K562 (cell line): ENCODE measurements at regions not wholly inside any gene's neighbourhood (a gene's known extent, or its start where the extent isn't known, plus 50 kb on each side); places are given as distances from the start of the nearest gene placed in this dataset.

ENCODE experiments used
- ATAC-seq: fragments of 200-7000 bp; cut with Tn5 transposase; 3 replicates; pipeline ENCODE4 v1.9.1; 2020; ENCODE audit warnings: moderate library complexity
- BruUV-seq: library from RNA; stranded (reverse); fragments of 400-500 nt; replicated peaks from 2 replicates; lab custom pipeline; 2021; lab: Mats Ljungman, UMichigan
- CTCF ChIA-PET: fragments of 300-600 bp; formaldehyde crosslinking; extraction: SDS; loops from one replicate; lab custom pipeline; 2021; ENCODE audit warnings: low intra/inter-chr PET ratio; lab: Yijun Ruan, JAX
- POLR2A ChIA-PET: fragments of 300-600, 350-650 bp; sonication (Branson Sonifier 250); formaldehyde crosslinking; extraction: SDS; loops from one replicate; lab custom pipeline; 2021; ENCODE audit warnings: antibody characterized with exemption, inconsistent platforms; lab: Yijun Ruan, JAX
- DNase-seq, 4 experiments: peaks; one replicate each; pipeline versions ENCODE4 v3.0.0 to v3.0.0-alpha.2; 2011 to 2018; ENCODE audit warnings: low spot score in 3 of 4, mixed read lengths in 3 of 4; ENCODE audit errors: extremely low read depth in 1 of 4
- FAIRE-seq: peaks from 2 replicates; lab custom pipeline; 2011; peaks lifted over from hg19 to GRCh38; lab: Jason Lieb, UNC
- H2AFZ ChIP-seq: 2 replicates; pipeline ENCODE4 v1.6.0; 2011; ENCODE audit warnings: low read depth, low read length, control low read depth, inconsistent platforms
- H3K27ac ChIP-seq: fragments of 200-600 bp; 3 replicates; pipeline ENCODE4 v1.8.0; 2011; ENCODE audit warnings: low read depth, mild to moderate bottlenecking, control low read depth, inconsistent platforms, low read length, moderate library complexity, mixed read lengths; ENCODE audit errors: extremely low read depth
- H3K27me3 ChIP-seq, 2 experiments: fragments of 300-600 bp in 1 of 2; 2 replicates in 1 of 2; 3 replicates in 1 of 2; pipeline versions ENCODE4 v1.6.0 to v1.8.0; 2011; ENCODE audit warnings: inconsistent platforms in 2 of 2, low read length in 2 of 2, mild to moderate bottlenecking in 1 of 2, mixed read lengths in 1 of 2, moderate library complexity in 1 of 2; ENCODE audit not compliant: control insufficient read depth in 2 of 2, insufficient read depth in 2 of 2
- H3K36me3 ChIP-seq: fragments of 300-600 bp; 3 replicates; pipeline ENCODE4 v1.8.0; 2011; ENCODE audit warnings: mild to moderate bottlenecking, low read length, inconsistent platforms; ENCODE audit not compliant: control insufficient read depth, insufficient read depth
- H3K4me1 ChIP-seq, 2 experiments: fragments of 200-600 bp in 1 of 2; replicated peaks in 1 of 2; 2 replicates in 1 of 2; 3 replicates in 1 of 2; pipeline versions ENCODE4 v1.5.1 to v1.8.0; 2011; ENCODE audit warnings: inconsistent platforms in 2 of 2, low read length in 2 of 2, mild to moderate bottlenecking in 1 of 2, mixed read lengths in 1 of 2, moderate library complexity in 1 of 2; ENCODE audit not compliant: control insufficient read depth in 2 of 2, insufficient read depth in 2 of 2
- H3K4me2 ChIP-seq: 2 replicates; pipeline ENCODE4 v1.6.1; 2011; ENCODE audit warnings: low read length, control low read depth, inconsistent platforms, mixed read lengths; ENCODE audit not compliant: insufficient read depth
- H3K4me3 ChIP-seq: fragments of 200-600 bp; sonication (generic), shearing (Covaris generic); 2 replicates; pipeline ENCODE4 v1.5.1; 2016; ENCODE audit warnings: control low read depth, inconsistent platforms
- H3K79me2 ChIP-seq: fragments of 200-600 bp; 3 replicates; pipeline ENCODE4 v1.8.0; 2011; ENCODE audit warnings: low read length, inconsistent platforms; ENCODE audit not compliant: control insufficient read depth, insufficient read depth
- H3K9ac ChIP-seq, 2 experiments: 2 replicates each; pipeline versions ENCODE4 v1.6.0 to v1.6.1; 2011; ENCODE audit warnings: low read depth in 2 of 2, low read length in 2 of 2, control low read depth in 1 of 2, inconsistent platforms in 1 of 2, mild to moderate bottlenecking in 1 of 2, mixed read lengths in 1 of 2; ENCODE audit not compliant: insufficient read depth in 1 of 2
- H3K9me1 ChIP-seq: one replicate; pipeline ENCODE4 v1.6.0; 2011; ENCODE audit warnings: inconsistent platforms, mild to moderate bottlenecking, low read length, moderate library complexity; ENCODE audit not compliant: control insufficient read depth, insufficient read depth
- H3K9me3 ChIP-seq: replicated peaks from 2 replicates; pipeline ENCODE4 v1.5.1; 2011; ENCODE audit warnings: low read depth, low read length, inconsistent platforms; ENCODE audit not compliant: control insufficient read depth, insufficient read depth
- H4K20me1 ChIP-seq: replicated peaks from 2 replicates; pipeline ENCODE4 v1.6.1; 2011; ENCODE audit warnings: low read length, inconsistent platforms, mixed read lengths; ENCODE audit not compliant: control insufficient read depth, insufficient read depth
- ATF6 ChIP-seq: sonication (generic); formaldehyde crosslinking; IDR thresholded peaks from 2 replicates; pipeline ENCODE4 v1.4.0; 2020; ENCODE audit warnings: mild to moderate bottlenecking, missing genetic modification reagents
- NFIC ChIP-seq: fragments of 450-650 bp; IDR thresholded peaks from 2 replicates; pipeline ENCODE4 v1.6.1; 2017; ENCODE audit warnings: mild to moderate bottlenecking, inconsistent platforms
- NFIX ChIP-seq: fragments of 250-450 bp; sonication (Bioruptor Pico); IDR thresholded peaks from 2 replicates; pipeline ENCODE4 v1.4.0; 2020; ENCODE audit warnings: low read depth, mild to moderate bottlenecking, moderate library complexity
- SIX5 ChIP-seq, 2 experiments: IDR thresholded peaks; 2 replicates each; pipeline ENCODE4 v1.6.1; 2011; ENCODE audit warnings: low read length in 2 of 2, borderline replicate concordance in 1 of 2, low read depth in 1 of 2, mild to moderate bottlenecking in 1 of 2, moderate library complexity in 1 of 2; ENCODE audit not compliant: insufficient read depth in 1 of 2
- ZKSCAN1 ChIP-seq: fragments of 150-350 bp; IDR thresholded peaks from 2 replicates; pipeline ENCODE4 v1.6.1; 2016; ENCODE audit warnings: low read depth, low read length
- WGBS: fragments of 100-300 bp; shearing (Covaris generic); methylation state at CpG from one replicate; pipeline ENCODE4 v1.1.6; 2016; ENCODE audit warnings: low coverage, mixed read lengths; ENCODE audit not compliant: insufficient coverage; ENCODE audit errors: missing lambda C conversion rate; 5-methylcytosine and 5-hydroxymethylcytosine counted together
- in situ Hi-C: fragments of 300-500 bp; cut with MboI; formaldehyde crosslinking; loops from 4 replicates; pipeline ENCODE4 v1.15.0; 2018; ENCODE audit warnings: inconsistent platforms, mixed read lengths
- intact Hi-C: fragments of 100-400 bp; cut with micrococcal nuclease; formaldehyde crosslinking; loops from 2 replicates; pipeline ENCODE4 v1.14.2; 2022

GRCh38 chr13:50366488-50367174 is 351.4 kb downstream of the KCNRG start:
- BruUV-seq = no TSS peak
- H3K27me3 ChIP-seq = no peaks in the 10 kb centered on the region
- H3K4me3 ChIP-seq = no peak overlapping the region
- H3K4me2 ChIP-seq = no peak overlapping the region
- H3K27ac ChIP-seq = no peak overlapping the region
- WGBS = 79% methylated on average over 6 of the region's 6 CpGs
- intact Hi-C loops (no loop called here), in situ Hi-C loops (no loop called here)
- no peak overlapping the region for H2AFZ ChIP-seq
- no peak for DNase-seq
- ChIA-PET CTCF (no interaction called here), POLR2A (no interaction called here)
- H4K20me1 ChIP-seq = no peaks in the 10 kb centered on the region; the same call in 1 of the 2 replicates
- no peaks in the 10 kb centered on the region for H3K9me1 ChIP-seq
- no peak overlapping the region for H3K9ac ChIP-seq
- ATAC-seq = no peak
- no peak for FAIRE-seq
- H3K9me3 ChIP-seq = no peaks in the 10 kb centered on the region
- TF ChIP-seq NFIC (peak; percentile 63; the same call in 1 of the 2 replicates), ATF6 (CRISPR knock-in tag) (no peak), ZKSCAN1 (no peak), NFIX (peak; percentile 28; the same call in 1 of the 2 replicates), SIX5 (IDR thresholded peaks at IDR 0.05; ENCODE audit: borderline replicate concordance in 1 of 2, insufficient read depth in 1 of 2, low read depth in 1 of 2, low read length in 2 of 2) (no peak)
- H3K4me1 ChIP-seq = 0 out of 5 replicates have a peak, but pooled peaks cover 0 to 6% of the 10 kb centered on the region in 2 experiments
- H3K79me2 ChIP-seq = no peaks in the 10 kb centered on the region
- no peaks in the 10 kb centered on the region for H3K36me3 ChIP-seq
